ENCODE measurements at regions not wholly inside any gene's neighbourhood (a gene's known extent, or its start where the extent isn't known, plus 50 kb on each side); places are given as distances from the start of the nearest gene placed in this dataset.

DNA sequence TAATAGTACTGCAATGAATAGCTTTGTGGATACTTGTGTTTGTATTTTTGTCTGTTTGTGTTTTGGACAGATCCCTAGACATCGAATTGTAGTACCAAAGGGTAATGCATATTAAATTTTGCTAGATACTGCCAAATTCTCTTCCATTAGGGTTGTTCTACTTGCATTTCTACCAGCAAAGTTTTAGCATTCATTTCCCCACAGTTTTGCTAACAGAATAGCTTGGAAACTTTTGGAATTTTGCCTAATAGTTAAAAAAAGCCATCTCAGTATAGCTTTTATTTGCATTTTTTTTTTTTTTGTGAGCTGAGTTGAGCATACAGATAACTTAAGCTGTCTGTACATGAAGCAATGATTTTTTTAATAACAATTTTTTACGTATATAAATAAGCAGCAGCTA lies 1084.9 kb downstream of the ADGRL3 start:
- no peak for DNase-seq (ENCODE audit: low read depth)
- TF ChIP-seq, protein P1, sequence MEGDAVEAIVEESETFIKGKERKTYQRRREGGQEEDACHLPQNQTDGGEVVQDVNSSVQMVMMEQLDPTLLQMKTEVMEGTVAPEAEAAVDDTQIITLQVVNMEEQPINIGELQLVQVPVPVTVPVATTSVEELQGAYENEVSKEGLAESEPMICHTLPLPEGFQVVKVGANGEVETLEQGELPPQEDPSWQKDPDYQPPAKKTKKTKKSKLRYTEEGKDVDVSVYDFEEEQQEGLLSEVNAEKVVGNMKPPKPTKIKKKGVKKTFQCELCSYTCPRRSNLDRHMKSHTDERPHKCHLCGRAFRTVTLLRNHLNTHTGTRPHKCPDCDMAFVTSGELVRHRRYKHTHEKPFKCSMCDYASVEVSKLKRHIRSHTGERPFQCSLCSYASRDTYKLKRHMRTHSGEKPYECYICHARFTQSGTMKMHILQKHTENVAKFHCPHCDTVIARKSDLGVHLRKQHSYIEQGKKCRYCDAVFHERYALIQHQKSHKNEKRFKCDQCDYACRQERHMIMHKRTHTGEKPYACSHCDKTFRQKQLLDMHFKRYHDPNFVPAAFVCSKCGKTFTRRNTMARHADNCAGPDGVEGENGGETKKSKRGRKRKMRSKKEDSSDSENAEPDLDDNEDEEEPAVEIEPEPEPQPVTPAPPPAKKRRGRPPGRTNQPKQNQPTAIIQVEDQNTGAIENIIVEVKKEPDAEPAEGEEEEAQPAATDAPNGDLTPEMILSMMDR (IDR thresholded peaks at IDR 0.05; ENCODE audit: insufficient read depth, low read depth, low read length, missing control alignments) = no peak
- H3K4me3 ChIP-seq (ENCODE audit: low read depth, low read length) = no peak overlapping the region

DNA sequence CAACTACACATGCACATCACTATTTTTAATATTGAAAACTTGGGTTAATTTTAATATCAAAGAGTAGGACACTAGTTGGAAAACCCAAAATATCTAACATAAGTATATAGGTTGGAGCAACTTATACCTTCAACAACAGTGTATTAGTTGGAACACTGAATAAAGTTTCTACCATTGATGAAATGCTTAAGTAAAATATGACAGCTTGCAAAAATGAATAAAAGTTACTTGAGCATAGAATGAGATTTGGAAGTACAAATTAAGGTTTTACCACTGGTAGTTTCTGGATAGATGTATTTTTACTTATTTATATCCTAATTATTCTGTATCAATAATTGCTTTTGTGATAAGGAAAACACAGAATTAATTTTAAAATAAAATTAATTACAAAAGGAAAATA lies 1079.6 kb downstream of the ADGRL3 start:
- no peak for DNase-seq (ENCODE audit: low read depth)
- H3K4me3 ChIP-seq (ENCODE audit: low read depth, low read length) = no peak overlapping the region
- TF ChIP-seq, protein P1 (IDR thresholded peaks at IDR 0.05; ENCODE audit: insufficient read depth, low read depth, low read length, missing control alignments) = no peak

DNA sequence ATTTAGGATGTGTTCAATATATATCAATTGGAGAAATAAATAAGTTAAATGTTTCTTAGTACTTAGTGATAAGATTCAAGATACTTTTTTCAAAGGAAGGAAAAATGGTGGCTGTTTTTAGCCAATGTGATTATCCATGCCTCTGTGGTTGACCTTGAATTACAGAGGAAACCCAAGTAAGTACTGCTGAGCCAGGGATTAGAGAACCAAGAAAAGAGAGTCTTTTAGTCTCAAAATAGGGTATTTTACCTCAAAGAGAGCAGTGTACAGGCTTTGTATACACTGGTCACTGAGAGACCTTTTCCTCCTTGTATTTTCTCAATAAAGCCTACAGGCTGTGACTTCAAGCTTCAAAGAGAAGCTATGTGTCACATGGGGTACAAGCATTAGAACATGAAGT lies 1075.3 kb downstream of the ADGRL3 start:
- TF ChIP-seq, protein P1 (IDR thresholded peaks at IDR 0.05; ENCODE audit: insufficient read depth, low read depth, low read length, missing control alignments) = no peak
- no peak overlapping the region for H3K4me3 ChIP-seq (ENCODE audit: low read depth, low read length)
- no peak for DNase-seq (ENCODE audit: low read depth)

DNA sequence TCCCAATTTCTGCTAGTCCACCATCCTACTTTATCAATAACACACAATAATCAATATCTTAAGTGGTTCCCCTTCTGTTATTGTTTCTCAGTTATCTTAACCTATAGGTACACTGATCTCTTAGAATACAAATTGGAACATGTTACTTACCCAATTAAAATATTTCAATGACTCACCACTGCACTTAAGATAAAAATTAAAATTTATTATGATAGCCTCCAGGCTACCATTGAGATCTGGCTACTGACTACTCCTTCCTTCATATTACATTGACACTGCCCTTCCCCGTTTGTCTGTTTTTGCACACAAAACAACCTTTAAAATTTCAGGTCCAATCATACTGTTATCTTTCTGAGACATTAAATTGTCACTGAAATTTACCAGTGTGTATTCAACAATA lies 1074.7 kb downstream of the ADGRL3 start:
- TF ChIP-seq, protein P1 (IDR thresholded peaks at IDR 0.05; ENCODE audit: insufficient read depth, low read depth, low read length, missing control alignments) = no peak
- H3K4me3 ChIP-seq (ENCODE audit: low read depth, low read length) = no peak overlapping the region
- no peak for DNase-seq (ENCODE audit: low read depth)

DNA sequence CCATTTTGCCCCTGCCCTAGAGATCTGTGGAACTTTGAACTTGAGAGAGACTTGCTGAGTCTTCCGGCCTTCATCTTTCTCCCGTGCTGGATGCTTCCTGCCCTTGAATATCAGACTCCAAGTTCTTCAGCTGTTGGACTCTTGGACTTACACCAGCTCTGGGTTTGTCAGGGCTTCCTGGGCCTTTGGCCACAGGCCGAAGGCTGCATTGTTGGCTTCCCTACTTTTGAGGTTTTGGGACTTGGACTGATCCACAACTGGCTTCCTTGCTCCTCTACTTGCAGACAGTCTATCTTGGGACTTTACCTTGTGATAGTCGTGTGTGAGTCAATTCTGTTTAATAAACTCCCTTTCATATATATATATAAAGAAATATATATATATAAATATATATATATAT lies 1071.0 kb downstream of the ADGRL3 start:
- TF ChIP-seq, protein P1 (IDR thresholded peaks at IDR 0.05; ENCODE audit: insufficient read depth, low read depth, low read length, missing control alignments) = no peak
- DNase-seq (ENCODE audit: low read depth) = no peak
- H3K4me3 ChIP-seq (ENCODE audit: low read depth, low read length) = no peak overlapping the region

DNA sequence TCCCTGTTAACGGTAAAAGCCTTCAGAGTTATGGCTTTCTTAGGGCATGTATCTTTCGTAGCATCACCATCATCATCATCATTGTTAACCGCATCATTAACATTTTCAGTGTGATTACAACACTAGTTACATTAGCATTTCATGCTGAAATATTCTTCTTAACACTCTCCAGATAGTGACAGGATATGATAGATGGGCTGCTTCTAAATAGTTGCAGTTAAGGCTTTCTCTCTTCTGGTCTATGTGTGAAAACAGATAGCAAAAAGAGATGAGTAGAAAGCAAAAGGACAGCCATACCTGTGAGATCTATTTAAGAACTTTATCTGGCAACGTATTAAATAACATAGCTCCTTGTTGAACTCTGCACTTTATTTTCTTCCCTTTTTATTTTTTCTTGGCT lies 1069.8 kb downstream of the ADGRL3 start:
- H3K4me3 ChIP-seq (ENCODE audit: low read depth, low read length) = no peak overlapping the region
- no peak for DNase-seq (ENCODE audit: low read depth)
- TF ChIP-seq, protein P1 (IDR thresholded peaks at IDR 0.05; ENCODE audit: insufficient read depth, low read depth, low read length, missing control alignments) = no peak

DNA sequence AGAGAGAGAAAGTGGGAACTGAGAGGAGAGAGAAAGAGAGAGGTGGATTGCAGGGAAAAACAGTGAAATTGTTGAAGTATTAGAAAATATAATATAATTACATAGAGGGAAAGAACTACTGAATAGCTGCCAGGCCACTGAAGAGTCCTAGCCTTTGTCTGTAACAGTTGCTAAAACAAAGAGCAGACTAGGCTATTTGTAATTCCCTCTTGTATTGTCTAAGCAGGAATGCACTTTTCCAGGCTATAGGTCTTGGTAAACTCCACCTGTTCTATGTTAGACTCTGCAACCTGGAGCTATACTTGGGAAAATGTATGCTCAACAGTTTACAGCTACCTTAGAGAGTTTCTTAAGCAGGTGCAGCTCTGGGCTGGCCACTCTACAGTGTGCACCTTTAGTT lies 1063.3 kb downstream of the ADGRL3 start:
- H3K4me3 ChIP-seq (ENCODE audit: low read depth, low read length) = no peak overlapping the region
- TF ChIP-seq, protein P1 (IDR thresholded peaks at IDR 0.05; ENCODE audit: insufficient read depth, low read depth, low read length, missing control alignments) = no peak
- DNase-seq (ENCODE audit: low read depth) = no peak
